ENCODE measurements at regions not wholly inside any gene's neighbourhood (a gene's known extent, or its start where the extent isn't known, plus 50 kb on each side); places are given as distances from the start of the nearest gene placed in this dataset.
A peak's percentile ranks its signal among the peaks of the same experiment; 100 is the strongest.

DNA sequence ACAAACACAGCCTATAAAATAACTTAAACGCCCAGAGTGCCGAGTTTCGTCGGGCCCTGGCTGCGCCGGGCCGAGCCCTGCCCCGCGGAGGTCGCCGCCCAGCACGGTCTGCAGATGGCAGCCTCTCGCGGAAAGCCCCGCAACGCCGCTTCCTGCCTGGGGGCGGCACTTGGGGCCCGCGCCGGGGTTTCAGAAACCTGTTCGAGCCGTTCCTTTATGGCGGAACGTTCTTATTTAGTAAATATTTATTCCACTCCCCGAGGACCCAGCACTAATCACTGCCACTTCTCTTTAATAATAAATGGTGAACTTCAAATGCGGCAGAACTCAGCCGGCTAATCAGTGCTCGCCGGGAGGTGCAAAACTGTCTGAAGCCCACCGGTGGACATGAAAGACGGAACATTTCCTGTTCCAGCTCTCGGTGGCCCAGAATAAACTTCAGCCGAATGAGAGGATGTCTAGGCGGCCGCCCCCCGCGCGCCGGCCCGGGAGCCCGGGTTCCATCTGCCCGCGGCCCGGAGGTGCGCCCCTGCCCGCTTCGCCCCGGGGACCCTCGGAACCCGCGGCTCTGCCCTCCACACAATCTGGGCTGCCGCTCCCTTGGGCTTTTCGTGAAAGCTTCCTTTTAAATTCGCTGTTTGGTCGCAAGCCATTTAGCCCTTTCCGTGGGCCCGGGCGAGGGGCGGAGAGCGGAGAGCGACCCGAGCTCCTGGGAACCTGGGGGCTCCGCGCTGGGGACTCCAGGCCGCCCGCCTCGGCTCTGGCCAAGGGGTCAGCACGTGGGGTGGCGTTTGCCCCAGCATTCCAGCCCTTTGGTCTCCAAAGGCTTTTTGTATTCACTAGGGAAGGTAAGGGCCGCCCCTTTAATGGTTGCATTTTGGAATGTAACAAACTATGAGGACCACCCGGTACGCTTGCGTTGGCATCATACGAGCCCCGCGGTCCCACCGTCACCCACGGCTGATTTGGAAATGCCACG, 110.8 kb upstream of the ATP11B start:
- DNase-seq (ENCODE audit: extremely low spot score): peak; percentile 82
- CTCF ChIA-PET: interaction anchor here (0.8 to 3.5 kb wide), 23 partner anchors 8 to 1453 kb away, joined by 3 to 31 read pairs (median 7); no protein-coding TSS in a partner anchor
- POLR2A ChIA-PET: interaction anchor here (0.8 kb wide), 1 partner anchor 321 kb away, joined by 3 read pairs; no protein-coding TSS in a partner anchor
- TF ChIP-seq, protein P1, sequence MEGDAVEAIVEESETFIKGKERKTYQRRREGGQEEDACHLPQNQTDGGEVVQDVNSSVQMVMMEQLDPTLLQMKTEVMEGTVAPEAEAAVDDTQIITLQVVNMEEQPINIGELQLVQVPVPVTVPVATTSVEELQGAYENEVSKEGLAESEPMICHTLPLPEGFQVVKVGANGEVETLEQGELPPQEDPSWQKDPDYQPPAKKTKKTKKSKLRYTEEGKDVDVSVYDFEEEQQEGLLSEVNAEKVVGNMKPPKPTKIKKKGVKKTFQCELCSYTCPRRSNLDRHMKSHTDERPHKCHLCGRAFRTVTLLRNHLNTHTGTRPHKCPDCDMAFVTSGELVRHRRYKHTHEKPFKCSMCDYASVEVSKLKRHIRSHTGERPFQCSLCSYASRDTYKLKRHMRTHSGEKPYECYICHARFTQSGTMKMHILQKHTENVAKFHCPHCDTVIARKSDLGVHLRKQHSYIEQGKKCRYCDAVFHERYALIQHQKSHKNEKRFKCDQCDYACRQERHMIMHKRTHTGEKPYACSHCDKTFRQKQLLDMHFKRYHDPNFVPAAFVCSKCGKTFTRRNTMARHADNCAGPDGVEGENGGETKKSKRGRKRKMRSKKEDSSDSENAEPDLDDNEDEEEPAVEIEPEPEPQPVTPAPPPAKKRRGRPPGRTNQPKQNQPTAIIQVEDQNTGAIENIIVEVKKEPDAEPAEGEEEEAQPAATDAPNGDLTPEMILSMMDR (IDR thresholded peaks at IDR 0.05; ENCODE audit: control extremely low read depth, extremely low read depth, low read depth, missing control alignments): peak; percentile 16

GRCh38 chr3:182683453-182683852, 109.9 kb upstream of the ATP11B start:
- TF ChIP-seq, protein P1 (IDR thresholded peaks at IDR 0.05; ENCODE audit: control extremely low read depth, extremely low read depth, low read depth, missing control alignments): peak; percentile 85

GRCh38 chr3:182683858-182684257, 109.4 kb upstream of the ATP11B start:
- DNase-seq (ENCODE audit: extremely low spot score): no peak
- ChIA-PET POLR2A (no interaction called here), CTCF (interaction anchor here (1.0 to 3.5 kb wide), 31 partner anchors 9 to 1454 kb away, joined by 3 to 31 read pairs (median 4); no protein-coding TSS in a partner anchor)
- TF ChIP-seq, protein P1 (IDR thresholded peaks at IDR 0.05; ENCODE audit: control extremely low read depth, extremely low read depth, low read depth, missing control alignments): no peak

More at GRCh38 chr3:182683453-182683852, 109.9 kb upstream of the ATP11B start:
- POLR2A ChIA-PET: no interaction called here
- DNase-seq (ENCODE audit: extremely low spot score): peak; percentile 72
- CTCF ChIA-PET: interaction anchor here (0.8 to 3.5 kb wide), 32 partner anchors 8 to 1454 kb away, joined by 3 to 31 read pairs (median 4); no protein-coding TSS in a partner anchor

GRCh38 chr3:182686033-182686886, 107.0 kb upstream of the ATP11B start:
- ChIA-PET CTCF (interaction anchor here (0.8 to 1.6 kb wide), 4 partner anchors 25 to 1360 kb away, joined by 3 to 4 read pairs (median 4); no protein-coding TSS in a partner anchor), POLR2A (no interaction called here)
- TF ChIP-seq, protein P1 (IDR thresholded peaks at IDR 0.05; ENCODE audit: control extremely low read depth, extremely low read depth, low read depth, missing control alignments): no peak
- no peak for DNase-seq (ENCODE audit: extremely low spot score)

DNA sequence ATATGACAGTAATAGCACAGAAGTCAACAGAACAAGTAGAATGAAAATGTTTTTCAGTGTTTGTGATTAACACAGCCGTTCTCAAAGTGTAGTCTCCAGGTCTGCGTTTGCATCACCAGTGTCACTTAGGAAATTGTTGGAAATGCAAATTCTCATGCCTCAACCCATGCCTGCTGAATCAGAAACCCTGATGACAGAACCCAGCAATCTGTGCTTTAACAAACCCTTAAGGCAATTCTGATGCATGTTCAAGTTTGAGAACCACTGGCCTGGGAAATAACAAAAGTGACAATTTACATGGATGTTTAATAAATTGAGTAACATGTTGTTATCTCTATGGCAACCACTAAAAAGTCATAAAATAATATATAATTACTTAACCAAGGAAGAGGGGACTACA, 103.1 kb upstream of the ATP11B start:
- POLR2A ChIA-PET: no interaction called here
- TF ChIP-seq, protein P1 (IDR thresholded peaks at IDR 0.05; ENCODE audit: control extremely low read depth, extremely low read depth, low read depth, missing control alignments): no peak
- DNase-seq (ENCODE audit: extremely low spot score): no peak
- CTCF ChIA-PET: interaction anchor here (1.7 kb wide), 1 partner anchor 11 kb away, joined by 5 read pairs; no protein-coding TSS in a partner anchor

GRCh38 chr3:182692021-182692420, 101.3 kb upstream of the ATP11B start:
- peak; percentile 16 for DNase-seq (ENCODE audit: extremely low spot score)
- ChIA-PET CTCF (interaction anchor here (1.2 to 1.7 kb wide), 2 partner anchors 9 to 19 kb away, joined by 3 to 4 read pairs; no protein-coding TSS in a partner anchor), POLR2A (no interaction called here)
- TF ChIP-seq, protein P1 (IDR thresholded peaks at IDR 0.05; ENCODE audit: control extremely low read depth, extremely low read depth, low read depth, missing control alignments): no peak
